DOHH2 (cell line): ENCODE measurements at regions not wholly inside any gene's neighbourhood (a gene's known extent, or its start where the extent isn't known, plus 50 kb on each side); places are given as distances from the start of the nearest gene placed in this dataset.

ENCODE experiments used
- EZH2phosphoT487 ChIP-seq: fragments of 200-600 bp; sonication (generic); IDR thresholded peaks from 2 replicates; pipeline ENCODE4 v1.6.1; 2017; ENCODE audit warnings: borderline replicate concordance, mild to moderate bottlenecking, antibody characterized with exemption, low read length, moderate library complexity, mixed read lengths
- TF ChIP-seq, protein P1 (sequence below): fragments of 200-600 bp; sonication (generic); IDR thresholded peaks from one replicate; pipeline ENCODE4 v1.5.1; 2014; ENCODE audit warnings: antibody characterized with exemption, mild to moderate bottlenecking, low read depth, low read length; ENCODE audit not compliant: poor library complexity, severe bottlenecking

DNA sequence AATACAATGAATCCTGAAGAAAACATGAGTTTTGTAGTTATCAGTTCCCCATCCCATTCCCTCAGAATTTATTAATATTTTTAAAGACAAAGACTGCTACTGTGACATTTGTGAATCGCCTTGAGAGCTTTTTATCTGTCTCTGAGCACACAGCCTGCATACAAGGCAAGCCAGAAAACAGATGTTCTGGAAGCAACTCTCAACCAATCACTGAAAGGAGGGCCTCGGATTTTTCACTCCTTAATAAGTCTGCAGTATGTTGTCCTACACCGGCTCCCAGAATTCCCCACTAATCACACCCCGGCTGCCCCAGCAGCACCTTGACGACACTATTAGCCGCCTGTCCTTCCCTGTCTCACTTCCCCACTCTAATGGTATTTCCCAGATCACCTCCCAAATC is 138.5 kb downstream of the ZNF621 start:
- TF ChIP-seq, protein P1, sequence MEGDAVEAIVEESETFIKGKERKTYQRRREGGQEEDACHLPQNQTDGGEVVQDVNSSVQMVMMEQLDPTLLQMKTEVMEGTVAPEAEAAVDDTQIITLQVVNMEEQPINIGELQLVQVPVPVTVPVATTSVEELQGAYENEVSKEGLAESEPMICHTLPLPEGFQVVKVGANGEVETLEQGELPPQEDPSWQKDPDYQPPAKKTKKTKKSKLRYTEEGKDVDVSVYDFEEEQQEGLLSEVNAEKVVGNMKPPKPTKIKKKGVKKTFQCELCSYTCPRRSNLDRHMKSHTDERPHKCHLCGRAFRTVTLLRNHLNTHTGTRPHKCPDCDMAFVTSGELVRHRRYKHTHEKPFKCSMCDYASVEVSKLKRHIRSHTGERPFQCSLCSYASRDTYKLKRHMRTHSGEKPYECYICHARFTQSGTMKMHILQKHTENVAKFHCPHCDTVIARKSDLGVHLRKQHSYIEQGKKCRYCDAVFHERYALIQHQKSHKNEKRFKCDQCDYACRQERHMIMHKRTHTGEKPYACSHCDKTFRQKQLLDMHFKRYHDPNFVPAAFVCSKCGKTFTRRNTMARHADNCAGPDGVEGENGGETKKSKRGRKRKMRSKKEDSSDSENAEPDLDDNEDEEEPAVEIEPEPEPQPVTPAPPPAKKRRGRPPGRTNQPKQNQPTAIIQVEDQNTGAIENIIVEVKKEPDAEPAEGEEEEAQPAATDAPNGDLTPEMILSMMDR = no peak
- TF ChIP-seq EZH2phosphoT487 = no peak
